ENCODE measurements at regions not wholly inside any gene's neighbourhood (a gene's known extent, or its start where the extent isn't known, plus 50 kb on each side); places are given as distances from the start of the nearest gene placed in this dataset.
"Not testable (repeated sequence)": the region's sequence is repeated elsewhere in the genome, so short reads cannot be mapped to it uniquely, and the experiment has no call there.

DNA sequence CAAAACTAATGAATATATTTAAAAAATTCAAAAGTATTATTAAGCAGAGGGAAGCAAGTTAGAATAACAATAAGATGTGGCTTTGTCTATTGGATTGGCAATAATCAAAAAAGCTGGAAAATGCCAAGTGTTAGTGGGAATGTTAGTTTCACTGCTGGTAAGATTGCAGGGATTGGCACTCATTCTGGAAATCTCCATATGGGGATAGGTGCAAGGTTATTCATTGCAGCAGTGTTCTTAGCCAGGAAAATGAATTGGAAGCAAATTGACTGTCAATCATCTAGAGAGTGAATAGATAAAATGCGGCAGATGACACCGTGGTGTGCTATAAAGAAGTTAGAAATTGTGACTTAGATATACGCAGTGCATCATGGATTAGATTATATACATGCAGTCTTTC lies 1615.5 kb upstream of the PCDH7 start:
- DNase-seq (ENCODE audit: insufficient read length, low spot score) = no peak
- TF ChIP-seq CTCF (IDR thresholded peaks at IDR 0.05; ENCODE audit: insufficient read depth, missing control alignments) = no peak
- no peak for FAIRE-seq

DNA sequence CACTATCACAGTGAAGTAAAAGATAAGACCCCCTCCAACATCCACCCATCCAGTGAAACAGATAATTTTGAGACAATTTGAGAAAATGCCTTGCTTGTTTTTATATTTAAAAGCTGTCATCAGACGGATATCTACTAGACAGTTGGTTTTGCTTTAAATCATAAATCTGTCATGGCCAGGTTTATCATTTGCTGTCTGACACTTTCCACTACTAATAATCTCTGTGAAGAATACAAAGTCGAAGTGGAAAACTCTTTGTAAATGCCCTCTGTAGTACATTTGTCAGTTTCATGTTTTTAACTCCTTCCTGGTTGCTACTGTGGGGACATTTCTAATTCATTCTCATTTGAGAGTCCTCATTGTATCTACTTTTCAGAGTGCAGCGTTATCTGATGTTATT lies 1606.2 kb upstream of the PCDH7 start:
- no peak for TF ChIP-seq CTCF (IDR thresholded peaks at IDR 0.05; ENCODE audit: insufficient read depth, missing control alignments)
- FAIRE-seq (no peak), DNase-seq (ENCODE audit: insufficient read length, low spot score) (no peak)

DNA sequence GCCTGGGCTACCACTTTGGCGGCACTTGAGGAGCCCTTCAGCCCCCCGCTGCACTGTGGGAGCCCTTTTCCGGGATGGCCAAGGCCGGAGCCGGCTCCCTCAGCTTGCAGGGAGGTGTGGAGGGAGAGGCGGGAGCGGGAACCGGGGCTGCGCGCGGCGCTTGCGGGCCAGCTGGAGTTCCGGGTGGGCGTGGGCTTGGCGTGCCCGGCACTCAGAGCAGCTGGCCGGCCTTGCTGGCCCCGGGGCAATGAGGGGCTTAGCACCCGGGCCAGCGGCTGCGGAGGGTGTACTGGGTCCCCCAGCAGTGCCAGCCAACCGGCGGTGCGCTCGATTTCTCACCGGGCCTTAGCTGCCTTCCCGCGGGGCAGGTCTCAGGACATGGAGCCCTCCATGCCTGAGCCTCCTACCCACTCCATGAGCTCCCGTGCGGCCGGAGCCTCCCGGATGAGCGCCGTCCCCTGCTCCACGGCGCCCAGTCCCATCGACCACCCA lies 1602.9 kb upstream of the PCDH7 start:
- DNase-seq (ENCODE audit: insufficient read length, low spot score); FAIRE-seq: not testable (repeated sequence)

GRCh38 chr4:29121586-29121985 lies 1598.6 kb upstream of the PCDH7 start:
- DNase-seq (ENCODE audit: insufficient read length, low spot score) (no peak), FAIRE-seq (no peak)
- TF ChIP-seq CTCF (IDR thresholded peaks at IDR 0.05; ENCODE audit: insufficient read depth, missing control alignments) = no peak

GRCh38 chr4:29128810-29129209 lies 1591.4 kb upstream of the PCDH7 start:
- no peak for FAIRE-seq
- DNase-seq (ENCODE audit: insufficient read length, low spot score) = no peak
- TF ChIP-seq CTCF (IDR thresholded peaks at IDR 0.05; ENCODE audit: insufficient read depth, missing control alignments) = no peak

- DNase-seq (ENCODE audit: insufficient read length, low spot score) (no peak), FAIRE-seq (no peak)
- no peak for TF ChIP-seq CTCF (IDR thresholded peaks at IDR 0.05; ENCODE audit: insufficient read depth, missing control alignments)
These were observed 1588.9 kb upstream of the PCDH7 start for GRCh38 chr4:29131304-29131703.

GRCh38 chr4:29142708-29143107 lies 1577.5 kb upstream of the PCDH7 start:
- no peak for DNase-seq (ENCODE audit: insufficient read length, low spot score)
- TF ChIP-seq CTCF (IDR thresholded peaks at IDR 0.05; ENCODE audit: insufficient read depth, missing control alignments) = no peak
- FAIRE-seq = no peak

DNA sequence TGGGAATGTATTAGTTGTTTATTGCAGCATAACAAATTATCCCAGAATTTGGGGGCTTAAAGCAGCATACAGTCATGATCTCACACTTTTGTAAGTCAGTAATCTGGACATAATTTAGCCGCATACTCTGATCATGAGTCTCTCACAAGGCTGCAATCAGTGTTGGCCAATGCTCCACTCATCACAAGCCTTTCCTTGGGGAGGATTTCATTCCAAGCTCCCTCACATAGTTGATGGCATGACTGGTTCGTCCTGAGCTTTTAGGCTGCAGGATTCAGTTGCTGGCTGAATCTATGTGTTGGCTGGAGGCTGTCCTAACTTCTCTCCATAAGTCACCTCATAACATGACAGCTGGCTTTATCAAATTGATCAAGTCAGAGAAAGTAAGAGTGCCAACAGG lies 1568.6 kb upstream of the PCDH7 start:
- FAIRE-seq = no peak
- DNase-seq (ENCODE audit: insufficient read length, low spot score) = no peak
- no peak for TF ChIP-seq CTCF (IDR thresholded peaks at IDR 0.05; ENCODE audit: insufficient read depth, missing control alignments)
